ENCODE measurements at regions not wholly inside any gene's neighbourhood (a gene's known extent, or its start where the extent isn't known, plus 50 kb on each side); places are given as distances from the start of the nearest gene placed in this dataset.

GRCh38 chr3:39592311-39593050 is 125.0 kb downstream of the MOBP start:
- TF ChIP-seq CTCF (conservative IDR thresholded peaks at IDR 0.05; ENCODE audit: low read depth in 2 of 2), result no peak
- no peak for TF ChIP-seq POLR2AphosphoS5 (IDR thresholded peaks at IDR 0.05; ENCODE audit: low read depth)
- TF ChIP-seq, protein P1, sequence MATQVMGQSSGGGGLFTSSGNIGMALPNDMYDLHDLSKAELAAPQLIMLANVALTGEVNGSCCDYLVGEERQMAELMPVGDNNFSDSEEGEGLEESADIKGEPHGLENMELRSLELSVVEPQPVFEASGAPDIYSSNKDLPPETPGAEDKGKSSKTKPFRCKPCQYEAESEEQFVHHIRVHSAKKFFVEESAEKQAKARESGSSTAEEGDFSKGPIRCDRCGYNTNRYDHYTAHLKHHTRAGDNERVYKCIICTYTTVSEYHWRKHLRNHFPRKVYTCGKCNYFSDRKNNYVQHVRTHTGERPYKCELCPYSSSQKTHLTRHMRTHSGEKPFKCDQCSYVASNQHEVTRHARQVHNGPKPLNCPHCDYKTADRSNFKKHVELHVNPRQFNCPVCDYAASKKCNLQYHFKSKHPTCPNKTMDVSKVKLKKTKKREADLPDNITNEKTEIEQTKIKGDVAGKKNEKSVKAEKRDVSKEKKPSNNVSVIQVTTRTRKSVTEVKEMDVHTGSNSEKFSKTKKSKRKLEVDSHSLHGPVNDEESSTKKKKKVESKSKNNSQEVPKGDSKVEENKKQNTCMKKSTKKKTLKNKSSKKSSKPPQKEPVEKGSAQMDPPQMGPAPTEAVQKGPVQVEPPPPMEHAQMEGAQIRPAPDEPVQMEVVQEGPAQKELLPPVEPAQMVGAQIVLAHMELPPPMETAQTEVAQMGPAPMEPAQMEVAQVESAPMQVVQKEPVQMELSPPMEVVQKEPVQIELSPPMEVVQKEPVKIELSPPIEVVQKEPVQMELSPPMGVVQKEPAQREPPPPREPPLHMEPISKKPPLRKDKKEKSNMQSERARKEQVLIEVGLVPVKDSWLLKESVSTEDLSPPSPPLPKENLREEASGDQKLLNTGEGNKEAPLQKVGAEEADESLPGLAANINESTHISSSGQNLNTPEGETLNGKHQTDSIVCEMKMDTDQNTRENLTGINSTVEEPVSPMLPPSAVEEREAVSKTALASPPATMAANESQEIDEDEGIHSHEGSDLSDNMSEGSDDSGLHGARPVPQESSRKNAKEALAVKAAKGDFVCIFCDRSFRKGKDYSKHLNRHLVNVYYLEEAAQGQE (IDR thresholded peaks at IDR 0.05; ENCODE audit: unreplicated experiment), result no peak
- no peak for TF ChIP-seq EZH2phosphoT487 (IDR thresholded peaks at IDR 0.05; ENCODE audit: unreplicated experiment)
- TF ChIP-seq ETS1 (IDR thresholded peaks at IDR 0.05), result no peak
- TF ChIP-seq EZH2 (IDR thresholded peaks at IDR 0.05; ENCODE audit: low read depth, unreplicated experiment), result no peak
- no peak for TF ChIP-seq CREB1 (CRISPR knock-in tag; IDR thresholded peaks at IDR 0.05; ENCODE audit: low read depth)
- no peak for TF ChIP-seq JUNB (IDR thresholded peaks at IDR 0.05; ENCODE audit: unreplicated experiment)

Measured in GM23338 (cell line).